Mesothelial cell of epicardium (in vitro differentiated cells): ENCODE measurements at regions not wholly inside any gene's neighbourhood (a gene's known extent, or its start where the extent isn't known, plus 50 kb on each side); places are given as distances from the start of the nearest gene placed in this dataset.
"Not testable (repeated sequence)": the region's sequence is repeated elsewhere in the genome, so short reads cannot be mapped to it uniquely, and the experiment has no call there.

Source experiments
- DNase-seq, 2 experiments: peaks; one replicate each; pipeline ENCODE4 v3.0.0; 2021; ENCODE audit warnings: low spot score in 2 of 2; ENCODE audit not compliant: unreplicated experiment in 2 of 2
- H3K27ac Mint-ChIP-seq: 2 replicates; pipeline ENCODE4 v1.8.0; 2021; ENCODE audit warnings: mixed read lengths
- H3K27me3 Mint-ChIP-seq: 2 replicates; pipeline ENCODE4 v1.8.0; 2021; ENCODE audit warnings: low read depth, mixed read lengths
- H3K36me3 Mint-ChIP-seq: 2 replicates; pipeline ENCODE4 v1.8.0; 2021; ENCODE audit warnings: mixed read lengths
- H3K4me1 Mint-ChIP-seq: 2 replicates; pipeline ENCODE4 v1.8.0; 2021; ENCODE audit warnings: mixed read lengths
- H3K4me3 Mint-ChIP-seq: 2 replicates; pipeline ENCODE4 v1.8.0; 2021; ENCODE audit warnings: mild to moderate bottlenecking, moderate library complexity, mixed read lengths
- H3K9me3 Mint-ChIP-seq: 2 replicates; pipeline ENCODE4 v1.8.0; 2021; ENCODE audit warnings: mixed read lengths

DNA sequence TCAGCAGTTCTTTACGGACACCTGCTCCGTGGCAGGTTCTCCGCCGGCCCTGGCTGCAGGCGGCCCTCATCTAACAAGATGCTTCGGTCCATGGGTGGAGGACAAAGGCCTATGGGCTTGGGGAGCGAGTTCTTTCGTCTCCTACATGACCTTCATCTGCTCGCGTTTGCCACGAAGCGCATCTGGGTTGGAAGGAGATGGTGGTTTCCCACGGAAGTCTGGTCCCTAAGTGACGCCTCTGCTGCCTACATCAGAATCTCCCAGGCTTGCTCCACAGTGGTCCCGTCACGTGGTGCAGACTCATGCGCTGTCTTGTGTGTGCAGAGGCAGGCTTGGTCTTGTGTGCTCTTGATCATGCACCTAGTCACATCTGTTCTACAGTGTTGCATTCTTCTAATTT, 341.7 kb downstream of the CACNA1B start:
- H3K4me3 Mint-ChIP-seq, H3K9me3 Mint-ChIP-seq, DNase-seq, H3K27me3 Mint-ChIP-seq, H3K27ac Mint-ChIP-seq, H3K36me3 Mint-ChIP-seq, H3K4me1 Mint-ChIP-seq: not testable (repeated sequence)

GRCh38 chr9:138221446-138222054, 344.0 kb downstream of the CACNA1B start:
- H3K4me3 Mint-ChIP-seq = peak overlapping the region; percentile 68
- H3K27ac Mint-ChIP-seq = peak overlapping the region; percentile 87
- not testable (repeated sequence) for H3K4me1 Mint-ChIP-seq, H3K36me3 Mint-ChIP-seq, DNase-seq, H3K27me3 Mint-ChIP-seq, H3K9me3 Mint-ChIP-seq

DNA sequence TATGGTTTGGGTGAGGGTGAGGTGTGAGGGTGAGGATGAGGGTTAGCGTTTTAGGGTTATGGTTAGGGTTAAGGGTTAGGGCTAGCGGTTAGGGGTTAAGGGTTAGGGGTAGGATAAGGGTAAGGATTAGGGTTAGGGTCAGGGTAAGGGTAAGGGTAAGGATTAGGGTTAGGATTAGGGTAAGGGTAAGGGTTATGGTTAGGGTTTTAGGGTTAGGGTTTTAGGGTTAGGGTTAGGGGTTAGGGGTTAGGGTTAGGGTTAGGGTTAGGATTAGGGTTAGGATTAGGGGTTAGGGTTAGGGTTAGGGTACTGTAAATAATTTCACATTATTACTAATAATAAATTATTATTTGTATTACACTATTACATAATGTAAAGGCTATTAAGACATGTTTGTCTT, 359.5 kb downstream of the CACNA1B start:
- H3K9me3 Mint-ChIP-seq, H3K27me3 Mint-ChIP-seq, DNase-seq, H3K36me3 Mint-ChIP-seq, H3K4me1 Mint-ChIP-seq, H3K27ac Mint-ChIP-seq, H3K4me3 Mint-ChIP-seq: not testable (repeated sequence)

- DNase-seq, H3K27me3 Mint-ChIP-seq, H3K4me1 Mint-ChIP-seq, H3K4me3 Mint-ChIP-seq, H3K36me3 Mint-ChIP-seq, H3K27ac Mint-ChIP-seq, H3K9me3 Mint-ChIP-seq: not testable (repeated sequence)
Measured at GRCh38 chr9:138282903-138283302, 405.3 kb downstream of the CACNA1B start.
